HG03045 (cell line): ENCODE measurements at regions not wholly inside any gene's neighbourhood (a gene's known extent, or its start where the extent isn't known, plus 50 kb on each side); places are given as distances from the start of the nearest gene placed in this dataset.

Experiments
- ATAC-seq: cut with Tn5 transposase; IDR thresholded peaks from one replicate; pipeline ENCODE4 v1.9.1; 2021; ENCODE audit warnings: mild to moderate bottlenecking, moderate library complexity; ENCODE audit not compliant: unreplicated experiment

- ATAC-seq = no peak
Measured at GRCh38 chr2:191514613-191515012, 163.3 kb upstream of the NABP1 start.

- ATAC-seq = no peak
Measured at GRCh38 chr2:191515551-191515950, 162.4 kb upstream of the NABP1 start.

- ATAC-seq = no peak
Measured at GRCh38 chr2:191516260-191516659, 161.7 kb upstream of the NABP1 start.

GRCh38 chr2:191521608-191522208 is 156.2 kb upstream of the NABP1 start:
- no peak for ATAC-seq

DNA sequence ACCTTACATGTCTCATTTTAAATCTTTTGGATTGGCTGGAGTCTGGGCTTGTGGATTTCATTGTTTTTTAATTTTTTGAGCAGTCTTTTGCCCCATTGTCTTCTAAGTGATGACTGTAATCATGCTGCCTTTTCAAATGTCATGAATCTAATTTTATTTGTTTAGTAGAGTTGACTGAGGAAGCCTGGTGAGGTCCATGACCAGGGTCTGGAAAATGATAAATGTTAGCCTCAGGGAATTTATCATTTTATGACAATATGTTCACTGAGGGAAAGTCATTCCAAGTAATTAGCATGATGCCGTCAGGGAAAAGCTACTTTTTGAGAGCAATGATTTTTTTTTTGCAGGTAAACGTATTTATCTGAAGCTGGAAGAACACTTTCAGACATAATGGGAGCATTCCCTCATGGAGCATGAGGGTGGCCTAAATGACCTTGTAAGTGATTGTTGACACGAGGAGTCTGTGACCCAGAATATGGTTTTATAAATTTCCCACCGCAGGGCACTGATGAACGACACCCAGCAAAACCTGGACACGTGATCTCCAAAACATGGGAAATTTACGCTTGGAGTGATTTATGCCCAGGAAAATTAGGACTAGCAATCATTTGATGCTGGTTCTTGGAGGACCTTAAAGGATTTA is 155.3 kb upstream of the NABP1 start:
- ATAC-seq = no peak

- no peak for ATAC-seq
Measured at GRCh38 chr2:191526091-191526490, 151.8 kb upstream of the NABP1 start.

DNA sequence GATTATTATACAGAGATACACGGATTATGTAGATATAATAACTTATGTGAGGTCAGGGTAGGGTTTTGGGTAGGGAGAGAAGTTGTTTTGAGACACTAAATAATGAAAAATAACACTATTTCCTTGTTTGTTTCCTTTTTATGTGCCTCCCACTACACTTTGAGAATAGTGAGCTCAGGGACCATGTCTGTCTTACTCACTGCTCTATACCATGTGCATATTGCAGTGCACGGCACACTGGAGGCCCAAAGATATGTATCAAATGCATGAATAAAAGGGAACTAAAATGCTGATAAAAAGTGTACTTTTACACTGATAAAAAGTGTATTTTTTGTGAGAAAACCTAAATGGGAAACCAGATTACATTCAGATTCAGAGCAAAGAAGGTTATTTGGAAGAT is 151.4 kb upstream of the NABP1 start:
- ATAC-seq = no peak

GRCh38 chr2:191526953-191527556 is 150.9 kb upstream of the NABP1 start:
- ATAC-seq = no peak

DNA sequence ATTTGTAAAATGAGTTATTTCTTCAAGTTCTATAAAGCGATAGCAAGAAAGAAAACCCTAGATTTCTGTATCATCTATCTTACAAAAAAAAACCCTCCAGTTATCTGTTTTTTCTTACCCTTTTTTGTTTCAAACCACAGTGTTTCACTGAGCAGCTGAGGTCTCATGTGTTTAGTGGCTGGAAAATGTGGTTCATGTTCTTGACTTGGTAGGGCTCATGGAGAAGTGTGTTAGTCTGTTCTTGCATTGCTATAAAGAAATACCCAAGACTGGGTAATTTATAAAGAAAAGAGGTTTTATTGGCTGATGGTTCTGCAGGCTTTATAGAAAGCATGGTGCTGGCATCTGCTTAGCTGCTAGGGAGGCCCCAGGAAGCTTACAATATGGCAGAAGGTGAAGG is 147.3 kb upstream of the NABP1 start:
- no peak for ATAC-seq

DNA sequence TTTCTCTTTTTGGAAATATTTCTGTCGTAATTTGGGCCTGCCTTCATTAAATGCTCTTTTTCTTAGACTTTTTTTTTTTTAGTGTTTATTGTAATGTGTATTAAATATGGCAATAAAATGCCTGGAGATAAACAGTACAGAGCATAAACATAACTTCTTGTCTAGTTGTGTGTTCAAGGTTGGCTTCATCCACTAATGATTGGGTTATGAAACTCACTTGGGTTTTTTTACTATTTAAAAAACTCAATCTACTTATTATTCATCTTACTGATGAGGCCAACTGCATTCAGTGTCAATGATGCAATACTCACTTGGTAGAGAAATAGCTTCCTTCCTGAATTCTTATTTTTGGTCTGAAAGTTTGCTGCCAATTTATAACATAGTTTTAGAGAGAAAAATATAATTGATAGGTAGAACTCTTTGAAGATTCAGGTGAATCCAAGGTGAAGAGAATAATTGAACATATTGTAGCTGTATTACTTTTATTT is 144.2 kb upstream of the NABP1 start:
- ATAC-seq = no peak

- ATAC-seq = no peak
Measured at GRCh38 chr2:191537921-191538320, 140.0 kb upstream of the NABP1 start.

DNA sequence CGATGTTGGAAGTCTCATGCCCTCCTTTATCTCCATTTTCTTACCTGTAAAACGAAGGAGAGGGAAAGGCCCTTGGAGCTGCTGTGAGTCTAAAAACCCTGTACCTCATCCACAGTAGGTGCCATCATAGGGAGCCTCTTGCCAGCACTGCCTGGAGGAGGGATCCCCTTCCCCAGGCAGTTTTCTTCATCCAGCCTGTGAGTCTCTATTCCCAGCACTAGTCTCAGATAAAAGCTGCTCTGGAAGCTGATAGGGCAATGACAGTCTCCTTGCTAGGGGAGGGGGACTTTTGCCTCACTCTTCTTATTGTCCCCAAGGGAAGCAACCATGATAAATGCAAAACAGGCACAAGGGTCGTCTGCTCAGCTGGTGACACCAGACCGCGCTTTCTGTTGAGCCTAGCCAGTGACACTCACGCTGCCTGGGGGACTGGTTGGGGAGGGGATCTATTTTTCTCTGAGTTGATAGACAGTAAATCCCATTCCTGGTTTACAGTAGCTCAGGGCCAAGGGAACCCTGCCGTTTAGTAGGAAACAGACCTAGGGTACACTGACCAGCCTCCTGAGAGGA is 139.5 kb upstream of the NABP1 start:
- ATAC-seq = no peak

DNA sequence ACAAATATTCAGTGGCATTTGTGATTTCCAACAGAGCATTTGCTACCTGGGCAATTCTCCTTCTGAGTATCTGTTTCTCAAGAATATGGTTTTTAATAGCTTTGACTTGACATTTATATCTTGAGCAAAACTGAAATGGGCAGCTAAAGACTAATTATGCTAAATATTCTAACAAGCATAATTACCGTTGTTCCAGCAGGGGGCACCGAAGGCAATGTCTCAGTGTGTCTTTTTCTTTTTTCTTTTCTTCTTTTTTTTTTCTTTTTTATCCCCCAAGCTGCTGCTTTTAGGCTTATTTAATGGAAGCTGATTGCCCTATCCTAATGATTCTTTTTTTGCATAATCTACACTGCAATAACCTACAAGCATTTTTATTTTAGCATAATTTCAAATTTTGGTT is 138.9 kb upstream of the NABP1 start:
- ATAC-seq = no peak

DNA sequence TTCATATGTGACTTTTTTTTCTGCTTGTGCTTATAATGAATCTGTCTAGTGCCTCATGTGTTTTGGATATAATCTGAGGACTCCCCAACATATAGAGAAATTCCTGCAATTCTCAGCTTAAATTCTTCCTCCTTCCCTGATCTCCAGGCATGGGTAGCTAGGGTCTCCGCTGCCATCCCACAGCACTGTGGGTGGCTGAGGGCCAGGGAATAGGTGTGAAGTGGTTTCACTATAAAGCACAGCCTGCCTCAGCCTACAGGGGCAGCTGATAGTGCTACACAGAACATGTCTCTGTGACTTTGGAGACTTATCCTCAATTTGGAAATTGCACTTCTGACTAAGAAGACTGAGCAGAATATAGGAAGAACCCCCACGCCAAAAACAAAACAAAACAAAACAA is 137.3 kb upstream of the NABP1 start:
- ATAC-seq = no peak

DNA sequence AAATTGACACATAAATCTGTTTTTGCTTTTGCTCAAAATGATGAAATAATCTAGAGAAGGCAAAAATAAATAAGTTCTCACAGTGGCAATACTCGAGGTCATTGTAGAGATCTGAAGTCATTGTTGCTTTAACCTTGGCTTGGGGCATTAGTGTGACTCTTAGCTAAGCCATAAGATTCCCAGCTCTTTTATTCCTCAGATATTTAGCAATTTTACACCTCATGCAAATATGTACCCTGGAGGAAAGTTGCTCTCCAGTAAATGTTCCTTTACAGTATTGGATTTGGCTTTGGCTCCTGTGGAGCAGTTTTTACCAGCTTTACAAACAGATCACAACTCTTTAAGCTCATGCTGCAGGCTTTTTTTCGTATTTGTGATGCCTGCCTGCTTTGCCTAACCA is 134.2 kb upstream of the NABP1 start:
- no peak for ATAC-seq

DNA sequence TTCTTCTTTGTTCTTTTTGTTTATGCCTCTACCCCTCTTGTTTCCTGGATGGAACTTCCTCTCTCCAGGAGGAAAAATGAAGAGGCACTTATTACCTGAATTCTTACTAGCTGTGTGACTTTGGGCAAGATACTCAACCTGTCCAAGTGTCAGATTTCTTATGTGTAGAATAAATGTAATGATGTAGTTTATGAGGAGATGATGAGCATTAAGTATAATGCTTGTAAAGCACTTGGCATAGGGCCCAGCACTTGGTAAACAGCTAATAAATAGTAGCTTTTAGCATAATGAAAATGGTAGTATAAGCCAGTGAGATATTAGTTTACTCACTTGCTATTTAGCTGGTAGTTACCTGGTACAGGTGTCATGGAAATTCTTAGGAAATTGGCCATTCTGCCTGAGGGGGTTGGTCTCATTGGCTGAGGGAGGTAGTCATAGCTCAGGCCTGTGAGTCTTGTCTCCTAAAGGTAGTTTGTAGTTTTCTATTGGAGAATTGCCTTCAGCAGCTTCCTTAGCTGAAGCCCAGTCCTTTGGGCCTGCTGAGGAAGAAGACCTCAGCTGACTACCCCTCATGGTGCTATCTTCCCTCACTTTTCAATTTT is 133.4 kb upstream of the NABP1 start:
- ATAC-seq = no peak

DNA sequence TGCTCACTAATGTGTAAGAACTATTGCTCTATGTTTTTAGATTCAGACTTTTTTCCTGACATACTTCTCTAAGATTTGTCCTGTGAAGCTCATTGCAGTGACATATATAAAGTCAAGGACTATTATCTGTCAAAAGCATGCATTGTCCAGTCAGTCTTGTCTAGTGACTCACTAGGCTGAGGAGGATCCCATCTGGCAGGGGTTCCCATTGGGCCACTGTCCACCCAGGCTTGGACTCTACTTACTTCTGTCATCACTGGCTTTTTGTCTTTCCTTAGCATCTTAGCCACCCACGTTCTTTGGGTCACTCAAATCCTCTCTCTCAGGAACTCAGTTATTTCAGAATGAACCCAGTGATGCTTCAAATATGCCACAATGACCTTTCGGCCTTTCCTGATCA is 132.6 kb upstream of the NABP1 start:
- no peak for ATAC-seq

DNA sequence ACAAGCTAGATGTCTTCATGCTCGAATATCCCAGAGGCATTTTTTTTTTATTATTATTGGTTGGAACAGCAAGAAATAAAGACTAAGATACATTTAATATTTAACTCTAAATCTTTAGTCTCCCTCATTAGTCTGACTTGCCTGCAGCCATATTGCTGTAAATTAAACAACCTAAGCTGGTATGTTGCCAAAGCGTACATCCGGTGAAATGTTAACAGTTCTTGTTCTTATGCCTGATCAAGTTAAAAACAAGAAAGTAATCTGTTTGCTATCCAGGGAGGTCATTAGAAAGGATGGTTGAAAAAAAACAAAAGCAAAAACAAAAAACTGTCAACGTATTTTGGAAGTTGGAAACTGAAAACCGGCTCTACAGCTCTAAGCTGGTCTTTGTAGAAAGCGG is 125.9 kb upstream of the NABP1 start:
- ATAC-seq = no peak

- no peak for ATAC-seq
Measured at GRCh38 chr2:191554240-191554639, 123.7 kb upstream of the NABP1 start.

GRCh38 chr2:191555092-191555742 is 122.7 kb upstream of the NABP1 start:
- peak; percentile 83 for ATAC-seq

DNA sequence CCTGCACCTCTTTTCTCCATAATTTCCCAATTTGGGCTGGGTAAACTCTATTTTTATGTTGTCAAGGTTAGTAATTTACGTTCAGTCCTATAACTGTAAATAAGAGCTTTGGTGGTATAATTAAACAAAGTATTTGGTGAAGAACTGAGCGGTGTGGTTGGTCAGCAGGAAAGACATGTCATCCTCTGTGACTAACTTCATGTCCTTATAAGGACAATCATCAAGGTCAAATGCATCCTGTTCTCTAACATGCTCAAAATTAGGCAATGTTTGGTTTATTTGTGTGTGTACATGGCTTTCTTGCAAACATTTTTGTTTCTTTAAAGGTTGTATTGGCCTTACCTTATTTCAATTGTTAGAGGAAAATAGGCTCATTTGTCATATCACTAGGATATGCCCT is 121.5 kb upstream of the NABP1 start:
- no peak for ATAC-seq
